ENCODE measurements at regions not wholly inside any gene's neighbourhood (a gene's known extent, or its start where the extent isn't known, plus 50 kb on each side); places are given as distances from the start of the nearest gene placed in this dataset.

GRCh38 chr12:89924191-89924590 is 215.6 kb upstream of the ATP2B1 start:
- no peak for ATAC-seq

DNA sequence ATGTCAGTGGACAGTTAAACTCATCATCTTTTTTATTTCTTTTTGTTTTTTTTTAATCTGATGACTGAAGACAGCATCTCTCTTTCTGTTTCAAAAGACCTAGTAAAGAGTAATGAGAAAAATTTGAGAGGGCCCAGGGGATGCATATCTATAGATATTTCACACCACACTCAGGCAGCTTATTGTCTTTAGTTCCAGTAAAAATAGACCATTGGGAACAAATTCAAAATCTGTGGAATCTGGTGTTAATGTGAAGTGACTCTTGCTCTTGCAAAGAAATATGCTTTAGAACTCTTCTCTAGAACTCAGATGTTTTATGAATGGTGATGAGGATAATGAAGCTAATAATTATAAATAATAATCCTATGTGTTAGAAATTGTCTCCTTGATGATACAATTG is 214.5 kb upstream of the ATP2B1 start:
- DNase-seq (ENCODE audit: low spot score in 2 of 2) = no peak
- peaks cover 5% of the 10 kb centered on the region for H3K4me1 Mint-ChIP-seq
- ATAC-seq = no peak

More at GRCh38 chr12:89924191-89924590, 215.6 kb upstream of the ATP2B1 start:
- Mint-ChIP-seq H3K27ac (no peak overlapping the region), H3K36me3 (no peaks in the 10 kb centered on the region), H3K4me3 (no peak overlapping the region), H3K4me1 (no peaks in the 10 kb centered on the region), H3K9me3 (no peaks in the 10 kb centered on the region)
- no peak for DNase-seq (ENCODE audit: low spot score in 2 of 2)

GRCh38 chr12:89920866-89921265 is 212.2 kb upstream of the ATP2B1 start:
- ATAC-seq (no peak), DNase-seq (ENCODE audit: low spot score in 2 of 2) (no peak)
- Mint-ChIP-seq H3K4me1 (peaks cover 7% of the 10 kb centered on the region), H3K9me3 (no peaks in the 10 kb centered on the region), H3K36me3 (no peaks in the 10 kb centered on the region), H3K27ac (no peak overlapping the region), H3K4me3 (no peak overlapping the region)

More for the DNA sequence above, 214.5 kb upstream of the ATP2B1 start:
- H3K36me3 Mint-ChIP-seq = no peaks in the 10 kb centered on the region
- no peaks in the 10 kb centered on the region for H3K9me3 Mint-ChIP-seq
- H3K27ac Mint-ChIP-seq = no peak overlapping the region
- no peak overlapping the region for H3K4me3 Mint-ChIP-seq

DNA sequence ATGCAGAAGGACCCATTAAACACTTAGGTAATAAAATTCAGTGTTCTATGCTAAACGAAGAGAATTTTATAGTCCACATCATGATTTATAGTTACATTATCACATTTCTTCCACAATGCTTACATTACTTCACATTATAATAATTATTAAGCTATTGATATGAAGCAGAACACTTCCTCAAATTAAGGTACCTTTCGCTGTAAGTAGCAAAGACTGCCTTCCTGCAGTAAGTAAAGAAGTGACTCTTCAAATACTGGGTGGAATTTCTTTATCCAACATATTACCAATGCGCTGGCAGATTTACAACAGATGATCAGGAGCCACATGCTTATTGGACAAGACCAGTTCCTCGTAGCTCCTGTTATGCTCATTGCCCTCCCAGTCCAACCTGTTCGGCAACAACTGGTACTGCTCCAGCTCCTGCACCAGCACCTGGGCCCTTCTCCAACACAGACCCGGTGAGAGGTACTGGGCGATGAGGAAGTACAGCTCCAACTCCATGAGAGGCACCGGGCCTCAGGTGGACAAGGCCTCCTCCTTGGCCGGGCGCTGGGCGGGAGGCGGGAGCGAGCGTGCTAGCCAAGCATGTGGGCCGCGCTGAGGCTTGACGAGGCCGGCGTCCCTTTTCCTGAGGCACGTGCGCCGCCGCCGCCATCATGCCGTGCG is 210.7 kb upstream of the ATP2B1 start:
- no peak for DNase-seq (ENCODE audit: low spot score in 2 of 2)
- no peak for ATAC-seq

GRCh38 chr12:89918172-89918846 is 209.7 kb upstream of the ATP2B1 start:
- no peak for ATAC-seq
- Mint-ChIP-seq H3K27ac (peak overlapping the region; percentile 4), H3K9me3 (no peaks in the 10 kb centered on the region), H3K4me1 (peaks cover 7% of the 10 kb centered on the region), H3K4me3 (no peak overlapping the region), H3K36me3 (no peaks in the 10 kb centered on the region)
- no peak for DNase-seq (ENCODE audit: low spot score in 2 of 2)

More for the DNA sequence above, 210.7 kb upstream of the ATP2B1 start:
- Mint-ChIP-seq H3K4me1 (peaks cover 7% of the 10 kb centered on the region), H3K27ac (no peak overlapping the region), H3K36me3 (no peaks in the 10 kb centered on the region), H3K4me3 (no peak overlapping the region), H3K9me3 (no peaks in the 10 kb centered on the region)

DNA sequence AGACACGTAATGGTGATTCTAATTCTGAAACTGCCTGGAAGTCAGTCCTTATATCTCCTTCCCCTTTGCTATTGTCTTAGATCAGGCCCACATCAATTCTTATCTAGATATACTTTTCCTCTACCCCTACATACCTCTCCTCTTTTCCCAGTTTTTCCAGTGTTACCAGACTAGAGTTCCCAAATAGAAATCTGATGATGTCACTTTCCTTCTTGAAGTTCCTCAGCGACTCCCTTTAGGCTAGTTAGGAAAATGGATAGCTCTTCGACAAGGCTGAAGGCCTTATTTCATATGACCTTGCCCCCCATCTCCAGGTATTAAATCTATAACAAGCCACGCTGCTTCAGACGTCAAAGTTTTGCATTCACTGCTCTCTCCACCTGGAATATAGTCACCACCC is 201.1 kb upstream of the ATP2B1 start:
- DNase-seq (ENCODE audit: low spot score in 2 of 2) (no peak), ATAC-seq (no peak)
- Mint-ChIP-seq H3K9me3 (no peaks in the 10 kb centered on the region), H3K27ac (no peak overlapping the region), H3K4me3 (no peak overlapping the region), H3K36me3 (no peaks in the 10 kb centered on the region), H3K4me1 (no peaks in the 10 kb centered on the region)

GRCh38 chr12:89907659-89908058 is 199.0 kb upstream of the ATP2B1 start:
- Mint-ChIP-seq H3K4me3 (no peak overlapping the region), H3K36me3 (no peaks in the 10 kb centered on the region), H3K9me3 (no peaks in the 10 kb centered on the region), H3K4me1 (no peaks in the 10 kb centered on the region), H3K27ac (no peak overlapping the region)
- DNase-seq (ENCODE audit: low spot score in 2 of 2) = no peak
- no peak for ATAC-seq

- Mint-ChIP-seq H3K4me3 (no peak overlapping the region), H3K27ac (no peak overlapping the region), H3K36me3 (no peaks in the 10 kb centered on the region), H3K4me1 (no peaks in the 10 kb centered on the region), H3K9me3 (no peaks in the 10 kb centered on the region)
- DNase-seq (ENCODE audit: low spot score in 2 of 2) = no peak
- ATAC-seq = no peak
Measured at GRCh38 chr12:89906824-89907223, 198.2 kb upstream of the ATP2B1 start.

DNA sequence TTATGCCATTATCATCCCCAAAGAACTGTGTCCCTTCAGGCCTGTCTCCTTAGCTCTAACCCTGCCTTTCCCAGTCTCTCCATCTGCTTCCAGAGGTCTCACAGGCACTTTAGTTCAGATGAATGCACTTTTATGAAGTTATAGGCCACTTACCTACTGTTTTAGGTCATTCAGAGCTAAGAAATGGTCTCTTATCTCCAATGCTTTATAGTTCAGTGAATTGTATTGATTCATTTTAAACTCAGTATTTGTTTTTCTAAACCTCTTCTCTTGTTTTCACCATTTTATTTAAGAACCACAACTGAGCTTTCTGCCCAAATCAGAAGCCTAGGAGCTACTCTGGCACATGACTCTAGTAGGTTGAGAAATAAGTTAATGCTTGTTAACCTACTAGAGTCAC is 197.5 kb upstream of the ATP2B1 start:
- Mint-ChIP-seq H3K4me1 (no peaks in the 10 kb centered on the region), H3K27ac (no peak overlapping the region)
- ATAC-seq = no peak

DNA sequence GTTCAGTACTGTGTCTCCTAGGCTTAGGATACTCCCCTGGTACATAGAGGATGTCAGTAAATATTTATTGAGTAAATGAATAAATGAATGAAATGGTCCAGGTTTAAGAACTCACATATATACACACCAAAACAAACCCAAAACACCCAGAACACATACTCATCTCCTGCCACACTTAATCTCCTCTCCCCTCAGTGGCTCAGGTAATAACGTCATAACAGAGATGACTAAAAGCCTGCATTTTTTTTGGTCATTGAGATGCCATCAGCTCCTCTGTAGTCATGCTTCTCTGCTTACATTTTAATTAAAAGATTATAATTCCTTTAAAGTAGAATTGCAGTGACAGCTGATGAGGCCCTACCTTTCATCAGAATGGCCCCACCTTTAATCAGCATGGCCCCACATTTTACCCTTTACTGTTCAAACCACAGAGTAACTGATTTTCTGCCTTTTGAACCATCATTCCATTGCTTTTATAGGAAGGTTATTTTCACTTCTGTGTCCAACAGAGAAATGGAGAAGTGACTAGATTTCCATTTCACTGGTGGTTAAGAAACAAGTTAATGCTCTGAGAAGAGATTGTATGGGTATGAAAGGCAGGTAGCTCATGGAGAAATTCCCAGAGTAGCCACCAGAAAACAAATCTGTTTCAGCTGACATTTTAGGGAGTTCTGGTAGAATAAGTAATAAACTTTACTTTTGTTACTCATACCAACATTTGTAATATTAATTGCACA is 193.4 kb upstream of the ATP2B1 start:
- no peak for DNase-seq (ENCODE audit: low spot score in 2 of 2)
- Mint-ChIP-seq H3K27ac (no peak overlapping the region), H3K4me3 (no peak overlapping the region), H3K36me3 (no peaks in the 10 kb centered on the region), H3K9me3 (peaks cover 3% of the 10 kb centered on the region), H3K4me1 (no peaks in the 10 kb centered on the region)
- ATAC-seq = peak; percentile 82

More for the DNA sequence above, 197.5 kb upstream of the ATP2B1 start:
- peaks cover under 1% of the 10 kb centered on the region for H3K9me3 Mint-ChIP-seq
- no peak overlapping the region for H3K4me3 Mint-ChIP-seq
- H3K36me3 Mint-ChIP-seq = no peaks in the 10 kb centered on the region
- no peak for DNase-seq (ENCODE audit: low spot score in 2 of 2)

GRCh38 chr12:89901319-89901718 is 192.7 kb upstream of the ATP2B1 start:
- Mint-ChIP-seq H3K4me3 (no peak overlapping the region), H3K4me1 (no peaks in the 10 kb centered on the region), H3K27ac (no peak overlapping the region), H3K9me3 (peaks cover 3% of the 10 kb centered on the region), H3K36me3 (no peaks in the 10 kb centered on the region)
- DNase-seq (ENCODE audit: low spot score in 2 of 2) = no peak
- no peak for ATAC-seq

GRCh38 chr12:89899651-89900050 is 191.0 kb upstream of the ATP2B1 start:
- DNase-seq (ENCODE audit: low spot score in 2 of 2) (no peak), ATAC-seq (no peak)
- Mint-ChIP-seq H3K9me3 (peaks cover 3% of the 10 kb centered on the region), H3K4me3 (no peak overlapping the region), H3K27ac (no peak overlapping the region), H3K36me3 (no peaks in the 10 kb centered on the region), H3K4me1 (no peaks in the 10 kb centered on the region)

DNA sequence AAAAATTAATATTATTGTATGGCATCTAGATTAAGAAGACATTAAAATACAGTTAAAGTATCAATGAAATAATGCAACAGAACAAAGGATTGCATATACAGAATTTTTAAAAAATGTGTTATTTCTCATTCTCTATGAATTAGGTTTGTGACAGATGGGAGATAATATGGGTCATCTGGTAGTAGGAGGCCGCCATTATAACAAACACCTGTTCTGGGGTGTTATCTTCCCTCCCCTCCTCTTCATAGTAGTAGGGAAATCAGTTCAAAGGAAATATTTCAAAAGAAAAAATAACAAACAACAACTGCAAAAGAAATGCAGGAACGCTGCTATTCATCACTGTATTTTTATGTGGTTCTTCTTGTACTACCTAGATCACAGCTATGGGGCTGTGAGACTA is 187.0 kb upstream of the ATP2B1 start:
- Mint-ChIP-seq H3K36me3 (no peaks in the 10 kb centered on the region), H3K4me3 (no peak overlapping the region), H3K27ac (no peak overlapping the region), H3K9me3 (peaks cover 3% of the 10 kb centered on the region), H3K4me1 (peaks cover 5% of the 10 kb centered on the region)
- DNase-seq (ENCODE audit: low spot score in 2 of 2) (no peak), ATAC-seq (no peak)

- Mint-ChIP-seq H3K4me3 (no peak overlapping the region), H3K4me1 (peaks cover 5% of the 10 kb centered on the region), H3K36me3 (no peaks in the 10 kb centered on the region), H3K9me3 (peaks cover 4% of the 10 kb centered on the region), H3K27ac (no peak overlapping the region)
- ATAC-seq = no peak
- no peak for DNase-seq (ENCODE audit: low spot score in 2 of 2)
Measured at GRCh38 chr12:89895101-89895500, 186.5 kb upstream of the ATP2B1 start.

DNA sequence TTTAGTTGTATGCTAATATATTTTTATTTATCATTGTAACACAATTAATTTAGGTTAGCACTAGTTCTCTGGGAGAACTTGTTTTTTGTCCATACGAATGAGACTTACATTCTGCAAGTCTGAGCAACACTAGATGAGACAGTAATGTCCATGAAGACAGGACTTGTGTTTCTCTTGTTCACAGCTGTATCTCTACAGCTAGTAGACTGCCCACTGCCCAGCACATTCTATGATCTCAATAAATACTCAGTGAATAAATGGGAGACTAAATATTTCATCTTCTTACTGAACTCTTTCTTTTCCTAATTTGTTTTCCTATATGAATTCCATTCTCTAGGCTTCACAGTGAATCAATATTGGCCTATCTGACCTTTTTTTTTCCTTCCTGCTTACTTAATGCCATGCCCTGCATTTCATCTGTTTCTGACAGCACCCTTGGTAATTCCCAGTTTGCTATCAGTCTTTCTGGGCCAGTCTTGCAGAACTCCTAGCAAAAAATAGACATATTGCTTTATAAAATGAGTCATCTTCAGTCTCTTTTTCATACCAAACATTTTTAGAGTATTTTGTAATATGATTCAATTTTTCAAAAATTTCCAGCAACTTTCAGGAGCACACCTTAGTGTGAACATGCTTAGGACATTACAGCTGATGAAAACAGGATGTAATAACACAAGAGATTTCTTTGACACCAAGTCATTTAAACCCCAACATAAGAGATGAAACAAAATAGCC is 185.5 kb upstream of the ATP2B1 start:
- ATAC-seq (no peak), DNase-seq (ENCODE audit: low spot score in 2 of 2) (no peak)
- Mint-ChIP-seq H3K9me3 (peaks cover 4% of the 10 kb centered on the region), H3K27ac (no peak overlapping the region), H3K4me1 (peaks cover 5% of the 10 kb centered on the region), H3K36me3 (no peaks in the 10 kb centered on the region), H3K4me3 (no peak overlapping the region)
